Gastroesophageal sphincter (tissue), 3 donors: ENCODE measurements at regions not wholly inside any gene's neighbourhood (a gene's known extent, or its start where the extent isn't known, plus 50 kb on each side); places are given as distances from the start of the nearest gene placed in this dataset.

Experiments
- EP300 ChIP-seq: sonication (generic); formaldehyde crosslinking; IDR thresholded peaks from one replicate; pipeline ENCODE4 v1.6.1; 2017; ENCODE audit warnings: antibody characterized with exemption, mild to moderate bottlenecking
- TF ChIP-seq, protein P1 (sequence below), 4 experiments: fragments of 200-600 bp in 2 of 4; fragments of 450-650 bp in 2 of 4; sonication (generic) in 1 of 4; IDR thresholded peaks; one replicate each; pipeline ENCODE4 v1.5.1; 2017 to 2019; ENCODE audit warnings: antibody characterized with exemption in 4 of 4, mild to moderate bottlenecking in 2 of 4, moderate library complexity in 2 of 4

DNA sequence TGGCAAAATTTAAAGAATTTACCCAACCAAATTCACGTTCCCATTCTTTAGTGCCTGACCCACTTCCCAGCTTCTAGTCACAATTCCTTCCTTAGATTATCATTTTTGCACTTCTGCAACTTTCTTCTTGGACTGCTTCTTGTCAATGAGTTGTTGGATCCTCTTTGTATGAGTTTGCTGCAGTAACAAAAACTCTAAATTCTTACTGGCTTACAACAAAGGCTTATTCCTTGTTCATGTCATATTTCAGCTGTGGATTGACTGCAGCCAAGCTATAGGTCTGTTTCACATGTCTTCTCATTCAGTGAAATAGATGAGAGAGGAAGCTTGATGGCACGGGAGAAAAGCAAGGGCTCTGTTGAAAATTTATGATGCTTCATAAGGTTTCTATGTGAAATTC, 50.4 kb upstream of the TGFBR2 start:
- TF ChIP-seq, protein P1, sequence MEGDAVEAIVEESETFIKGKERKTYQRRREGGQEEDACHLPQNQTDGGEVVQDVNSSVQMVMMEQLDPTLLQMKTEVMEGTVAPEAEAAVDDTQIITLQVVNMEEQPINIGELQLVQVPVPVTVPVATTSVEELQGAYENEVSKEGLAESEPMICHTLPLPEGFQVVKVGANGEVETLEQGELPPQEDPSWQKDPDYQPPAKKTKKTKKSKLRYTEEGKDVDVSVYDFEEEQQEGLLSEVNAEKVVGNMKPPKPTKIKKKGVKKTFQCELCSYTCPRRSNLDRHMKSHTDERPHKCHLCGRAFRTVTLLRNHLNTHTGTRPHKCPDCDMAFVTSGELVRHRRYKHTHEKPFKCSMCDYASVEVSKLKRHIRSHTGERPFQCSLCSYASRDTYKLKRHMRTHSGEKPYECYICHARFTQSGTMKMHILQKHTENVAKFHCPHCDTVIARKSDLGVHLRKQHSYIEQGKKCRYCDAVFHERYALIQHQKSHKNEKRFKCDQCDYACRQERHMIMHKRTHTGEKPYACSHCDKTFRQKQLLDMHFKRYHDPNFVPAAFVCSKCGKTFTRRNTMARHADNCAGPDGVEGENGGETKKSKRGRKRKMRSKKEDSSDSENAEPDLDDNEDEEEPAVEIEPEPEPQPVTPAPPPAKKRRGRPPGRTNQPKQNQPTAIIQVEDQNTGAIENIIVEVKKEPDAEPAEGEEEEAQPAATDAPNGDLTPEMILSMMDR (IDR thresholded peaks at IDR 0.05), result no peak
- TF ChIP-seq EP300, result no peak
